ENCODE measurements at regions not wholly inside any gene's neighbourhood (a gene's known extent, or its start where the extent isn't known, plus 50 kb on each side); places are given as distances from the start of the nearest gene placed in this dataset.

- no peak for TF ChIP-seq GATA2 (IDR thresholded peaks at IDR 0.05; ENCODE audit: low read depth, low read length)
- TF ChIP-seq GATA3 (IDR thresholded peaks at IDR 0.05; ENCODE audit: low read depth, low read length) = no peak
Observed at GRCh38 chr4:33226133-33226532, 2506.0 kb downstream of the PCDH7 start.

Data from SH-SY5Y (cell line).